Tibial nerve (tissue), 4 donors: ENCODE measurements at regions not wholly inside any gene's neighbourhood (a gene's known extent, or its start where the extent isn't known, plus 50 kb on each side); places are given as distances from the start of the nearest gene placed in this dataset.

Experiments
- DNase-seq, 2 donors: peaks; one replicate each; pipeline ENCODE4 v3.0.0-alpha.2; 2019; ENCODE audit warnings: low spot score in 2 of 2
- H3K27ac ChIP-seq, 4 donors: fragments of 200-600 bp; sonication (generic) in 3 of 4; one replicate each; pipeline ENCODE4 v1.5.1; 2017 to 2019; ENCODE audit warnings: mild to moderate bottlenecking in 1 of 4
- H3K27me3 ChIP-seq, 2 donors: fragments of 200-600 bp; sonication (generic) in 1 of 2; one replicate each; pipeline versions ENCODE4 v1.5.1 to v1.6.0; 2017 to 2019
- H3K36me3 ChIP-seq, 3 donors: fragments of 200-600 bp; sonication (generic); one replicate each; pipeline ENCODE4 v1.5.1; 2018 to 2019
- H3K4me1 ChIP-seq, 4 donors: fragments of 200-600 bp; sonication (generic) in 3 of 4; one replicate each; pipeline ENCODE4 v1.5.1; 2017 to 2019
- H3K4me3 ChIP-seq, 4 donors: fragments of 200-600 bp; sonication (generic) in 3 of 4; one replicate each; pipeline ENCODE4 v1.5.1; 2017 to 2019; ENCODE audit warnings: mild to moderate bottlenecking in 1 of 4, moderate library complexity in 1 of 4
- H3K9me3 ChIP-seq, 4 donors: fragments of 200-600 bp; sonication (generic) in 3 of 4; one replicate each; pipeline ENCODE4 v1.5.1; 2017 to 2019
- EP300 ChIP-seq, 2 donors: sonication (generic); formaldehyde crosslinking; IDR thresholded peaks; one replicate each; pipeline ENCODE4 v1.6.1; 2017; ENCODE audit warnings: antibody characterized with exemption in 2 of 2, mild to moderate bottlenecking in 1 of 2
- POLR2A ChIP-seq, 2 donors: fragments of 450-650 bp; IDR thresholded peaks; one replicate each; pipeline ENCODE4 v1.6.1; 2017; ENCODE audit warnings: antibody characterized with exemption in 2 of 2, mild to moderate bottlenecking in 2 of 2, moderate library complexity in 2 of 2
- WGBS, 2 donors: methylation state at CpG; one replicate each; pipeline ENCODE4 v1.1.5; 2018; 5-methylcytosine and 5-hydroxymethylcytosine counted together
- TF ChIP-seq, protein P1 (sequence below), 5 experiments: fragments of 200-600 bp in 3 of 5; fragments of 450-650 bp in 2 of 5; sonication (generic) in 3 of 5; IDR thresholded peaks; one replicate each; pipeline ENCODE4 v1.5.1; 2016 to 2019; ENCODE audit warnings: antibody characterized with exemption in 5 of 5, mild to moderate bottlenecking in 3 of 5, moderate library complexity in 2 of 5

DNA sequence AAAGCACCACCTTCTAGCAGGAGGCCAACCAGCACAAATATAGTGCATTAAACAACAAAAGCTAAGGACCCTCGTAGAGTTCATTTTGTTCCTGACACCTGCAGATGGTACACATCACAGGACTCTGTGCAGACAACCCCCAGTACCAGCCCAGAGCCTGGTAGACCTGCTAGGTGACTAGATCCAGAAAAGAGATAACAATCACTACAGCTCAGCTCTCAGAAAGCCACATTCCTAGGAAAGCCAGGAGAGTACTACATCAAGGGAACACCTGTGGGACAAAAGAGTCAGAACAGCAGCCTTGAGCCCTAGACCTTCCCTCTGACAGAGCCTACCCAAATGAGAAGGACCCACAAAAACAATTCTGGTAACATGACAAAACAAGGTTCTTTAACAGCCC lies 344.7 kb upstream of the PTBP2 start:
- H3K4me1 ChIP-seq, result no peaks in the 10 kb centered on the region
- H3K27me3 ChIP-seq, result no peaks in the 10 kb centered on the region
- 71 to 73% methylated on average over 1 of the region's 1 CpG for WGBS, 2 donors
- TF ChIP-seq POLR2A (IDR thresholded peaks at IDR 0.05), result no peak
- no peak for TF ChIP-seq EP300 (IDR thresholded peaks at IDR 0.05)
- TF ChIP-seq, protein P1, sequence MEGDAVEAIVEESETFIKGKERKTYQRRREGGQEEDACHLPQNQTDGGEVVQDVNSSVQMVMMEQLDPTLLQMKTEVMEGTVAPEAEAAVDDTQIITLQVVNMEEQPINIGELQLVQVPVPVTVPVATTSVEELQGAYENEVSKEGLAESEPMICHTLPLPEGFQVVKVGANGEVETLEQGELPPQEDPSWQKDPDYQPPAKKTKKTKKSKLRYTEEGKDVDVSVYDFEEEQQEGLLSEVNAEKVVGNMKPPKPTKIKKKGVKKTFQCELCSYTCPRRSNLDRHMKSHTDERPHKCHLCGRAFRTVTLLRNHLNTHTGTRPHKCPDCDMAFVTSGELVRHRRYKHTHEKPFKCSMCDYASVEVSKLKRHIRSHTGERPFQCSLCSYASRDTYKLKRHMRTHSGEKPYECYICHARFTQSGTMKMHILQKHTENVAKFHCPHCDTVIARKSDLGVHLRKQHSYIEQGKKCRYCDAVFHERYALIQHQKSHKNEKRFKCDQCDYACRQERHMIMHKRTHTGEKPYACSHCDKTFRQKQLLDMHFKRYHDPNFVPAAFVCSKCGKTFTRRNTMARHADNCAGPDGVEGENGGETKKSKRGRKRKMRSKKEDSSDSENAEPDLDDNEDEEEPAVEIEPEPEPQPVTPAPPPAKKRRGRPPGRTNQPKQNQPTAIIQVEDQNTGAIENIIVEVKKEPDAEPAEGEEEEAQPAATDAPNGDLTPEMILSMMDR (IDR thresholded peaks at IDR 0.05), result no peak
- no peaks in the 10 kb centered on the region for H3K36me3 ChIP-seq
- no peak for DNase-seq
- H3K4me3 ChIP-seq, result no peak overlapping the region
- no peak overlapping the region for H3K27ac ChIP-seq
- no peaks in the 10 kb centered on the region for H3K9me3 ChIP-seq

DNA sequence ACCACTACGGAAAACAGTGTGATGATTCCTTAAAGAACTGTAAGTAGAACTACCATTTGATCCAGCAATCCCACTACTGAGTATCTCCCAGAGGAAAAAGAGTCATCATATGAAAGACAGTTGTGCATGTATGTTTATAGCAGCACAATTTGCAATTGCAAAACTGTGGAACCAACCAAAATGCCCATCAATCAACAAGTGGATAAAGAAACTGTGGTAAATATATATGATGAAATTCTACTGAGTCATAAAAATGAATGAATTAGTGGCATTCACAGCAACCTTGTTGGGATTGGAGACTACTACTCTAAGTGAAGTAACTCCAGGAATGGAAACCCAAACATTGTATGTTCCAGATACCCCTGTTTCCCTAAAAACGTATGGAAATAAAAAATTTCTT lies 337.0 kb upstream of the PTBP2 start:
- Histone ChIP-seq H3K9me3 (peaks cover 0 to 17% (median 0%) of the 10 kb centered on the region in 4 donors), H3K27ac (no peak overlapping the region), H3K27me3 (no peaks in the 10 kb centered on the region), H3K36me3 (no peaks in the 10 kb centered on the region), H3K4me3 (no peak overlapping the region), H3K4me1 (no peaks in the 10 kb centered on the region)
- 72 to 80% methylated on average over 2 of the region's 2 CpGs for WGBS, 2 donors
- TF ChIP-seq EP300 (IDR thresholded peaks at IDR 0.05), result no peak
- TF ChIP-seq, protein P1 (IDR thresholded peaks at IDR 0.05), result no peak
- TF ChIP-seq POLR2A (IDR thresholded peaks at IDR 0.05), result no peak
- DNase-seq, result no peak

DNA sequence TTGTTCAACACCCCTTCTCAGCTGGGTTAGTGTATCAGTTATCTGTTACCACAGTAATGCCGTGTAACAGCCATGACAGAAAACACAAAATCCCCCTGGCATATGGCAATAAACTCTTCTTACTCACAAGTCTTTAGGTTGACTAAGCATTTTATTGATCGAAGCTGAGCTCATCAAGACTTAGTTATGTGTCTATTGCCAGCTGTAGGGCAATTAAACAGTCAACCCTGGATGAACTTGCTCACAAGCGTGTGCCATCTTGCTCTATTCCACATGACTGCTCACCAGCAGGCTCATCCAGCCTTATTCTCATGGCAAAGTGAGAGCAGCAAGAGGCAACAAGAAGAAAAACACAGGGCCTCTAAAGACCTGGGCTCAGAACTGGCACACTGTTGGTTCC lies 333.8 kb upstream of the PTBP2 start:
- WGBS, 2 donors, result 87 to 95% methylated on average over 3 of the region's 3 CpGs
- H3K27me3 ChIP-seq, result no peaks in the 10 kb centered on the region
- TF ChIP-seq POLR2A (IDR thresholded peaks at IDR 0.05), result no peak
- no peak for TF ChIP-seq EP300 (IDR thresholded peaks at IDR 0.05)
- TF ChIP-seq, protein P1 (IDR thresholded peaks at IDR 0.05), result no peak
- no peaks in the 10 kb centered on the region for H3K4me1 ChIP-seq
- no peak overlapping the region for H3K4me3 ChIP-seq
- peaks cover 0 to 9% (median 0%) of the 10 kb centered on the region in 4 donors for H3K9me3 ChIP-seq
- no peak overlapping the region for H3K27ac ChIP-seq
- H3K36me3 ChIP-seq, result no peaks in the 10 kb centered on the region
- DNase-seq, result no peak

DNA sequence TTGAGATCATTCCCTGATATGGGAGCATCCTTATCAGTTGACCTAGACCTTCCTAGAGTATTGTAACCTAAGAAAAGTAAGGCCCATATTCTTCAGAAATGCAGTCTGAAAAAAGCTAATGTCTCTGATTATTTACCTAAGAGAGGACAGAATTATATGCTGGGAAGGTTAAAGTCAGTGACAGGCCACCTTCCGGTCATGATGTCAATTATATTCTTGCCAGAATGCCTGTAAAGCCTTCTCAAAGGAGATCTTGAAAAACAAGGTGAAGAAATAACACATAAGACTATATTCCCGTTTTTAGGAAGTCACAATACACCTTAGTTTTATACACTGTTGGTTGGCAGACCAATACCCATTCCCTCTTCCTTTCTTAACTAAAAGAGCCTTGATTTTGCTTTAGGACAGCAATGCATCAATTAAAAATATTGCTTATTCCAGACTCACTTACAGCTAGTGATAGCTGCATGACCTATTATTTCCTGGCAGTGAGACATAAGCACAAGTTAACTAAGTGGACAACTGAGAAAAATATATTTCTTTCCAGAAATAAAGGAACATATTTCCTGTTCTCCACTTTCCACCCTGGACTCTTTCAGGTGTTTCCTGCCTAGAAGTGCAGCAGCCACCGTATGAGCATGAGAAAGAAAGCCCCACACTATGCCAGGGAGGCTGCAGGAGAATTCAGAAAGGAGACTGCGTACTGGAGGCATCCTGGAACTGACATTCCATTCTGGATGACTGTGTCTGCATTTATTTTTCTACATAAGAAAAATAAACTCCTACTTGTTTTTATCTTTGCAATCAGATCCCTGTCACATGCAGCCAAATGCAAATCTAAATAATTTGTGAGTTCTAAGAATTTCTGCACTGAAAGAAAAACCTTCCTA lies 332.9 kb upstream of the PTBP2 start:
- Histone ChIP-seq H3K4me3 (no peak overlapping the region), H3K27ac (no peak overlapping the region), H3K9me3 (no peaks in the 10 kb centered on the region), H3K27me3 (no peaks in the 10 kb centered on the region), H3K36me3 (no peaks in the 10 kb centered on the region), H3K4me1 (no peaks in the 10 kb centered on the region)
- TF ChIP-seq, protein P1 (IDR thresholded peaks at IDR 0.05), result no peak
- TF ChIP-seq EP300 (IDR thresholded peaks at IDR 0.05) (no peak), POLR2A (IDR thresholded peaks at IDR 0.05) (no peak)
- 63 to 66% methylated on average over 4 of the region's 4 CpGs for WGBS, 2 donors
- no peak for DNase-seq

DNA sequence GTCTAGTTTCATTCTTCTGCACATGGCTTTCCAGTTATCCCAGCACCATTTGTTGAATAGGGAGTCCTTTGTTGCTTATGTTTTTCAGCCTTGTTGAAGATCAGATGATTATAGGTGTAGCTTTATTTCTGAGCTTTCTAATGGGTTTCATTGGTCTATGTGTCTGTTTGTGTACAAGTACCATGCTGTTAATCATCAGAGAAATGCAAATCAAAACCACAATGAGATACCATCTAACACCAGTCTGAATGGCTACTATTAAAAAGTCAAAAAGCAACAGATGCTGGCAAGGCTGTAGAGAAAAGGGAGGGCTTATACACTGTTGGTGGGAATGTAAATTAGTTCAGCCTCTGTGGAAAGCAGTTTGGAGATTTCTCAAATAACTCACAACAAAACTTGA lies 321.5 kb upstream of the PTBP2 start:
- Histone ChIP-seq H3K4me3 (no peak overlapping the region), H3K4me1 (no peaks in the 10 kb centered on the region), H3K27me3 (no peaks in the 10 kb centered on the region), H3K9me3 (no peaks in the 10 kb centered on the region), H3K36me3 (no peaks in the 10 kb centered on the region), H3K27ac (no peak overlapping the region)
- TF ChIP-seq, protein P1 (IDR thresholded peaks at IDR 0.05), result no peak
- no peak for TF ChIP-seq POLR2A (IDR thresholded peaks at IDR 0.05)
- no peak for TF ChIP-seq EP300 (IDR thresholded peaks at IDR 0.05)
- no peak for DNase-seq
